Keratinocyte (primary cell): ENCODE measurements at regions not wholly inside any gene's neighbourhood (a gene's known extent, or its start where the extent isn't known, plus 50 kb on each side); places are given as distances from the start of the nearest gene placed in this dataset.

Experiments used
- EZH2 ChIP-seq: IDR thresholded peaks from one replicate; pipeline ENCODE4 v1.6.1; 2012; ENCODE audit warnings: inconsistent platforms, mild to moderate bottlenecking, low read length, moderate library complexity
- TF ChIP-seq, protein P1 (sequence below), 3 experiments: IDR thresholded peaks in 1 of 3; conservative IDR thresholded peaks in 1 of 3; optimal IDR thresholded peaks in 1 of 3; 2 replicates in 2 of 3; 3 replicates in 1 of 3; pipeline versions ENCODE3 to v1.5.1; 2011; ENCODE audit warnings: low read length in 3 of 3, mild to moderate bottlenecking in 3 of 3, moderate library complexity in 2 of 3, control low read depth in 1 of 3, inconsistent platforms in 1 of 3; ENCODE audit not compliant: insufficient read depth in 2 of 3; ENCODE audit errors: extremely low read depth in 1 of 3

DNA sequence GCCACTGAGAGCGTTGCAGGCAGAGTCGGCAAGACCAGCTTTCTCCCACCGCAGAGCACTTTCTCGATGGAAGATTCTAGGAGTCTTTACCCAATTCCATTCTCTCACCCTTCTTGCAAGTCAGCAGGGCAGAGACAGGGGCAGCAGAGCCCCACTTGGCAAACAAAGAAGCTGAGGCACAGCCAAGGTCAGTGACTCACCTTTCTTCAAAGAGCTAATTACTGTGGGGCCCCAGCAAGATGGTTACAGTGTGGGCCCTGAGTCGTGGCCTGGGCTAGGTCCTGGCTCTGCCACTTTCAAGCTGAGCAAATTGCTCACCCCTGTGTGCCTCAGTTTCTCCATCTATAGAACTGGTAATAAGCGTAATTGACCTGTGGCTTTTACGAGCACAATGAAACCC is 277.0 kb downstream of the PREX1 start:
- TF ChIP-seq, protein P1, sequence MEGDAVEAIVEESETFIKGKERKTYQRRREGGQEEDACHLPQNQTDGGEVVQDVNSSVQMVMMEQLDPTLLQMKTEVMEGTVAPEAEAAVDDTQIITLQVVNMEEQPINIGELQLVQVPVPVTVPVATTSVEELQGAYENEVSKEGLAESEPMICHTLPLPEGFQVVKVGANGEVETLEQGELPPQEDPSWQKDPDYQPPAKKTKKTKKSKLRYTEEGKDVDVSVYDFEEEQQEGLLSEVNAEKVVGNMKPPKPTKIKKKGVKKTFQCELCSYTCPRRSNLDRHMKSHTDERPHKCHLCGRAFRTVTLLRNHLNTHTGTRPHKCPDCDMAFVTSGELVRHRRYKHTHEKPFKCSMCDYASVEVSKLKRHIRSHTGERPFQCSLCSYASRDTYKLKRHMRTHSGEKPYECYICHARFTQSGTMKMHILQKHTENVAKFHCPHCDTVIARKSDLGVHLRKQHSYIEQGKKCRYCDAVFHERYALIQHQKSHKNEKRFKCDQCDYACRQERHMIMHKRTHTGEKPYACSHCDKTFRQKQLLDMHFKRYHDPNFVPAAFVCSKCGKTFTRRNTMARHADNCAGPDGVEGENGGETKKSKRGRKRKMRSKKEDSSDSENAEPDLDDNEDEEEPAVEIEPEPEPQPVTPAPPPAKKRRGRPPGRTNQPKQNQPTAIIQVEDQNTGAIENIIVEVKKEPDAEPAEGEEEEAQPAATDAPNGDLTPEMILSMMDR (optimal IDR thresholded peaks at IDR 0.05 in 1 of 3, IDR thresholded peaks at IDR 0.05 in 1 of 3, conservative IDR thresholded peaks at IDR 0.05 in 1 of 3; ENCODE audit: extremely low read depth in 1 of 3, insufficient read depth in 2 of 3, low read length in 3 of 3), result no peak
- TF ChIP-seq EZH2, result no peak
